H9 (cell line): ENCODE measurements at regions not wholly inside any gene's neighbourhood (a gene's known extent, or its start where the extent isn't known, plus 50 kb on each side); places are given as distances from the start of the nearest gene placed in this dataset.

Source experiments
- DNase-seq: peaks from one replicate; pipeline ENCODE4 v3.0.0-alpha.2; 2017
- H2AFZ ChIP-seq: one replicate; pipeline ENCODE4 v1.6.1; 2013; ENCODE audit warnings: mild to moderate bottlenecking, low read length, control low read depth, moderate library complexity
- H2AK5ac ChIP-seq: 2 replicates; pipeline ENCODE4 v1.6.1; 2013; ENCODE audit warnings: low read length, control low read depth, mixed read lengths; ENCODE audit not compliant: insufficient read length
- H2BK120ac ChIP-seq: one replicate; pipeline ENCODE4 v1.6.1; 2013; ENCODE audit warnings: low read depth, mild to moderate bottlenecking, low read length, control low read depth, inconsistent platforms; ENCODE audit not compliant: poor library complexity, severe bottlenecking
- H2BK12ac ChIP-seq: 2 replicates; pipeline ENCODE4 v1.6.1; 2013; ENCODE audit warnings: low read length, control low read depth, mixed read lengths, low read depth; ENCODE audit not compliant: insufficient read length
- H2BK15ac ChIP-seq: 2 replicates; pipeline ENCODE4 v1.6.1; 2013; ENCODE audit warnings: low read depth, low read length, control low read depth
- H2BK20ac ChIP-seq: one replicate; pipeline ENCODE4 v1.6.1; 2013; ENCODE audit warnings: low read depth, mild to moderate bottlenecking, low read length, control low read depth, inconsistent platforms; ENCODE audit not compliant: poor library complexity, severe bottlenecking
- H2BK5ac ChIP-seq: 2 replicates; pipeline ENCODE4 v1.6.1; 2013; ENCODE audit warnings: low read length, control low read depth, mixed read lengths; ENCODE audit not compliant: insufficient read length
- H3K14ac ChIP-seq: 2 replicates; pipeline ENCODE4 v1.6.1; 2013; ENCODE audit warnings: low read length, control low read depth; ENCODE audit not compliant: insufficient read depth
- H3K18ac ChIP-seq: 2 replicates; pipeline ENCODE4 v1.6.1; 2013; ENCODE audit warnings: low read depth, mild to moderate bottlenecking, mixed read lengths, low read length, control low read depth; ENCODE audit not compliant: insufficient read length
- H3K23ac ChIP-seq: 2 replicates; pipeline ENCODE4 v1.6.1; 2013; ENCODE audit warnings: low read length, control low read depth, mixed read lengths, low read depth; ENCODE audit not compliant: insufficient read length
- H3K23me2 ChIP-seq: 2 replicates; pipeline ENCODE4 v1.6.1; 2013; ENCODE audit warnings: low read depth, mild to moderate bottlenecking, mixed read lengths, low read length, control low read depth; ENCODE audit not compliant: insufficient read length, poor library complexity, severe bottlenecking
- H3K27ac ChIP-seq: 2 replicates; pipeline ENCODE4 v1.5.1; 2013; ENCODE audit warnings: low read length, control low read depth, mixed read lengths, low read depth; ENCODE audit not compliant: insufficient read length
- H3K27me3 ChIP-seq: 2 replicates; pipeline ENCODE4 v1.6.1; 2013; ENCODE audit warnings: low read length, control low read depth, inconsistent platforms; ENCODE audit not compliant: insufficient read depth
- H3K4ac ChIP-seq: 2 replicates; pipeline ENCODE4 v1.6.1; 2013; ENCODE audit warnings: low read depth, mild to moderate bottlenecking, control low read depth, inconsistent platforms, low read length, moderate library complexity
- H3K4me1 ChIP-seq: 2 replicates; pipeline ENCODE4 v1.6.1; 2013; ENCODE audit warnings: low read length, control low read depth, inconsistent platforms; ENCODE audit not compliant: insufficient read depth
- H3K4me2 ChIP-seq: 2 replicates; pipeline ENCODE4 v1.6.1; 2013; ENCODE audit warnings: low read length, control low read depth, mixed read lengths; ENCODE audit not compliant: insufficient read length, insufficient read depth
- H3K56ac ChIP-seq: 2 replicates; pipeline ENCODE4 v1.6.1; 2013; ENCODE audit warnings: low read depth, mild to moderate bottlenecking, mixed read lengths, low read length, control low read depth; ENCODE audit not compliant: insufficient read length
- H3K79me1 ChIP-seq: 2 replicates; pipeline ENCODE4 v1.6.1; 2013; ENCODE audit warnings: low read depth, mild to moderate bottlenecking, moderate library complexity, low read length, control low read depth, inconsistent platforms; ENCODE audit not compliant: insufficient read depth, poor library complexity, severe bottlenecking
- H3K79me2 ChIP-seq: 2 replicates; pipeline ENCODE4 v1.6.1; 2013; ENCODE audit warnings: low read length, control low read depth, inconsistent platforms; ENCODE audit not compliant: insufficient read depth
- H3K9ac ChIP-seq: 2 replicates; pipeline ENCODE4 v1.6.1; 2013; ENCODE audit warnings: low read length, control low read depth, mixed read lengths; ENCODE audit not compliant: insufficient read length; ENCODE audit errors: extremely low read depth
- H3K9me3 ChIP-seq: one replicate; pipeline ENCODE4 v1.6.1; 2013; ENCODE audit warnings: low read depth, low read length, inconsistent platforms; ENCODE audit not compliant: control insufficient read depth
- H3T11ph ChIP-seq: one replicate; pipeline ENCODE4 v1.6.1; 2013; ENCODE audit warnings: mild to moderate bottlenecking, low read length, control low read depth, inconsistent platforms
- H4K20me1 ChIP-seq: one replicate; pipeline ENCODE4 v1.6.1; 2013; ENCODE audit not compliant: control insufficient read depth, insufficient read length, insufficient read depth
- H4K5ac ChIP-seq: 2 replicates; pipeline ENCODE4 v1.6.1; 2013; ENCODE audit warnings: low read depth, mild to moderate bottlenecking, mixed read lengths, low read length, control low read depth; ENCODE audit not compliant: insufficient read length
- H4K8ac ChIP-seq: replicated peaks from 2 replicates; pipeline ENCODE4 v1.6.1; 2013; ENCODE audit warnings: low read length, control low read depth, mixed read lengths, low read depth; ENCODE audit not compliant: insufficient read length
- H4K91ac ChIP-seq: 2 replicates; pipeline ENCODE4 v1.6.1; 2013; ENCODE audit warnings: low read depth, mild to moderate bottlenecking, moderate library complexity, mixed read lengths, low read length, control low read depth; ENCODE audit not compliant: insufficient read length
- H3K27ac Mint-ChIP-seq, 3 experiments: 2 replicates in 2 of 3; 3 replicates in 1 of 3; pipeline ENCODE4 v1.8.0; 2020 to 2021; ENCODE audit warnings: mixed read lengths in 3 of 3, mild to moderate bottlenecking in 1 of 3, moderate library complexity in 1 of 3
- H3K27me3 Mint-ChIP-seq: 2 replicates; pipeline ENCODE4 v1.8.0; 2021; ENCODE audit warnings: low read depth, mild to moderate bottlenecking, moderate library complexity, mixed read lengths
- H3K36me3 Mint-ChIP-seq, 3 experiments: 2 replicates in 2 of 3; 3 replicates in 1 of 3; pipeline ENCODE4 v1.8.0; 2020 to 2021; ENCODE audit warnings: low read depth in 3 of 3, mixed read lengths in 3 of 3; ENCODE audit not compliant: insufficient read depth in 1 of 3
- H3K4me1 Mint-ChIP-seq, 2 experiments: 2 replicates each; pipeline ENCODE4 v1.8.0; 2020; ENCODE audit warnings: mixed read lengths in 2 of 2
- H3K4me3 Mint-ChIP-seq, 2 experiments: 2 replicates in 1 of 2; 3 replicates in 1 of 2; pipeline ENCODE4 v1.8.0; 2020 to 2021; ENCODE audit warnings: mild to moderate bottlenecking in 2 of 2, mixed read lengths in 2 of 2, moderate library complexity in 1 of 2
- H3K9me3 Mint-ChIP-seq, 2 experiments: 2 replicates in 1 of 2; 3 replicates in 1 of 2; pipeline ENCODE4 v1.8.0; 2020; ENCODE audit warnings: mild to moderate bottlenecking in 2 of 2, mixed read lengths in 2 of 2, moderate library complexity in 1 of 2
- TF ChIP-seq, protein P1 (sequence below): fragments of 200-600 bp; sonication (generic); conservative IDR thresholded peaks from 3 replicates; pipeline ENCODE4 v1.8.0; 2021; ENCODE audit warnings: antibody characterized with exemption, mild to moderate bottlenecking

GRCh38 chr4:175882891-175883290 is 70.8 kb upstream of the GPM6A start:
- Mint-ChIP-seq H3K36me3 (peaks cover 0 to 7% (median 0%) of the 10 kb centered on the region in 3 experiments; a peak in 4 of 7 replicates), H3K4me3 (no peak overlapping the region), H3K9me3 (peaks cover 11 to 13% of the 10 kb centered on the region in 2 experiments; a peak in 4 of 5 replicates), H3K27ac (no peak overlapping the region), H3K27me3 (no peaks in the 10 kb centered on the region), H3K4me1 (no peaks in the 10 kb centered on the region)
- H2BK5ac ChIP-seq: no peak overlapping the region
- no peak overlapping the region for H2BK120ac ChIP-seq
- no peaks in the 10 kb centered on the region for H3K4me1 ChIP-seq
- no peaks in the 10 kb centered on the region for H3K9me3 ChIP-seq
- no peaks in the 10 kb centered on the region for H3K27me3 ChIP-seq
- no peaks in the 10 kb centered on the region for H3K79me2 ChIP-seq
- H4K91ac ChIP-seq: no peak overlapping the region
- no peak overlapping the region for H3K9ac ChIP-seq
- H2BK12ac ChIP-seq: no peak overlapping the region
- TF ChIP-seq, protein P1, sequence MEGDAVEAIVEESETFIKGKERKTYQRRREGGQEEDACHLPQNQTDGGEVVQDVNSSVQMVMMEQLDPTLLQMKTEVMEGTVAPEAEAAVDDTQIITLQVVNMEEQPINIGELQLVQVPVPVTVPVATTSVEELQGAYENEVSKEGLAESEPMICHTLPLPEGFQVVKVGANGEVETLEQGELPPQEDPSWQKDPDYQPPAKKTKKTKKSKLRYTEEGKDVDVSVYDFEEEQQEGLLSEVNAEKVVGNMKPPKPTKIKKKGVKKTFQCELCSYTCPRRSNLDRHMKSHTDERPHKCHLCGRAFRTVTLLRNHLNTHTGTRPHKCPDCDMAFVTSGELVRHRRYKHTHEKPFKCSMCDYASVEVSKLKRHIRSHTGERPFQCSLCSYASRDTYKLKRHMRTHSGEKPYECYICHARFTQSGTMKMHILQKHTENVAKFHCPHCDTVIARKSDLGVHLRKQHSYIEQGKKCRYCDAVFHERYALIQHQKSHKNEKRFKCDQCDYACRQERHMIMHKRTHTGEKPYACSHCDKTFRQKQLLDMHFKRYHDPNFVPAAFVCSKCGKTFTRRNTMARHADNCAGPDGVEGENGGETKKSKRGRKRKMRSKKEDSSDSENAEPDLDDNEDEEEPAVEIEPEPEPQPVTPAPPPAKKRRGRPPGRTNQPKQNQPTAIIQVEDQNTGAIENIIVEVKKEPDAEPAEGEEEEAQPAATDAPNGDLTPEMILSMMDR: no peak
- no peak overlapping the region for H3K14ac ChIP-seq
- H3T11ph ChIP-seq: no peak overlapping the region
- H2AFZ ChIP-seq: no peak overlapping the region
- H3K4ac ChIP-seq: no peak overlapping the region
- no peak overlapping the region for H2AK5ac ChIP-seq
- no peak overlapping the region for H2BK15ac ChIP-seq
- no peak overlapping the region for H4K5ac ChIP-seq
- H4K8ac ChIP-seq: no peak overlapping the region
- H3K18ac ChIP-seq: no peak overlapping the region
- H3K4me2 ChIP-seq: no peak overlapping the region
- H3K56ac ChIP-seq: no peak overlapping the region
- H3K27ac ChIP-seq: no peak overlapping the region
- no peaks in the 10 kb centered on the region for H4K20me1 ChIP-seq
- no peaks in the 10 kb centered on the region for H3K23me2 ChIP-seq
- no peak overlapping the region for H3K23ac ChIP-seq
- no peak for DNase-seq
- no peaks in the 10 kb centered on the region for H3K79me1 ChIP-seq
- H2BK20ac ChIP-seq: no peak overlapping the region
